ENCODE measurements at regions not wholly inside any gene's neighbourhood (a gene's known extent, or its start where the extent isn't known, plus 50 kb on each side); places are given as distances from the start of the nearest gene placed in this dataset.

- TF ChIP-seq CTCF (IDR thresholded peaks at IDR 0.05; ENCODE audit: poor library complexity, severe bottlenecking), result no peak
- no peak for TF ChIP-seq EZH2 (IDR thresholded peaks at IDR 0.05; ENCODE audit: borderline replicate concordance, insufficient read depth, low read length, poor library complexity, severe bottlenecking)
- TF ChIP-seq SMC3 (conservative IDR thresholded peaks at IDR 0.05; ENCODE audit: poor library complexity), result no peak
- TF ChIP-seq TAF1 (IDR thresholded peaks at IDR 0.05; ENCODE audit: low read depth), result no peak
- TF ChIP-seq POLR2AphosphoS5 (IDR thresholded peaks at IDR 0.05), result no peak
- TF ChIP-seq MXI1 (conservative IDR thresholded peaks at IDR 0.05; ENCODE audit: poor library complexity, severe bottlenecking), result no peak
- TF ChIP-seq REST (IDR thresholded peaks at IDR 0.05; ENCODE audit: borderline replicate concordance), result no peak
Measured at GRCh38 chr6:106770081-106770480, 140.7 kb downstream of the QRSL1 start.

Data from neural cell (in vitro differentiated cells).